GM12873 (cell line): ENCODE measurements at regions not wholly inside any gene's neighbourhood (a gene's known extent, or its start where the extent isn't known, plus 50 kb on each side); places are given as distances from the start of the nearest gene placed in this dataset.

Experiments
- TF ChIP-seq, protein P1 (sequence below): IDR thresholded peaks from 2 replicates; pipeline ENCODE4 v1.5.1; 2012; ENCODE audit warnings: low read depth, mild to moderate bottlenecking, moderate library complexity, low read length, control low read depth; ENCODE audit not compliant: insufficient read depth; ENCODE audit errors: missing control alignments

DNA sequence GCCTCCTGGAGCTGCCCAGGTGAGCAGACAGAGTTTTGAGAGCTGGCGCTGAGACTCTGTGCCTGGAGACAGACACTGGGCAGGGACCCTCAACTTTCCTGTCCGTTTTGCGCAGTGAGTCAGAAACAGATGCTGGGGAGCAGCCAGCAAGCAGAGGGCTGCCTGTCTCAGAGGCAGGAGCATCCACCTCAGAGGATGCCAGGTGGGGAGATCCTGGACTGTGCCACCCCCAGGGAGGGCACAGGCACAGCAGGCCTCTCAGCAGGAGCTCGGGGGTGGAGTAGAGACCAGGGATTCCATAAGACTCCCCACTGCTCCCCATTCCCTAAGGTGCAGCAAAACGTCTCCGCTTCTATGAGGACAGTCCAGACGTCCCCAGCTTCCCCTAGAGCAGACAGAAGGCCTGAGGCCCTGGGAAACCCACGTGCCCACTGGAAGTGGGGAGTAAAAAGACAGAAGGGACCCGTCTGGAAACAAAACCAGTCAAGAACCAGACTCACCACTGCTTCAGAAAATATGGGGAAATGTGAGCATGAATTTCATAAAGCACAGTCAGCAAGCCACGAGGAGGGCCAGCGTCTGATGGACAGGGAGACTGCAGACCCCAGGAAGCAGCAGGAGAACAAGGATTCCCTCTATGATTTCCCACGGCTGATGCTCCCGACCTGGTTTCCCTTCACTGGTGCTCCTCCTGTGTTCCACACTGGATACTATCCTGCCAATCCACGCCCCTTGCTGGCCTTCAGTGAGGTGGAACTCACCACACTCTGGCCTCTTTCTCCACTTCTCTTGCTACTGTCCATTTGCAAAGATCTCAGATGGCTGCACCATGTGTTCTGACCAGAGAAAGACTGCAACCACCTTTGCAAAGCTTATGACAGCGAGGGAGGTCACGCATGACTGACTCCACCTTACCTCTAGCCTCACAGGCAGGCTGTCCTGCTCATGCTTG is 151.3 kb upstream of the FAM20C start:
- TF ChIP-seq, protein P1, sequence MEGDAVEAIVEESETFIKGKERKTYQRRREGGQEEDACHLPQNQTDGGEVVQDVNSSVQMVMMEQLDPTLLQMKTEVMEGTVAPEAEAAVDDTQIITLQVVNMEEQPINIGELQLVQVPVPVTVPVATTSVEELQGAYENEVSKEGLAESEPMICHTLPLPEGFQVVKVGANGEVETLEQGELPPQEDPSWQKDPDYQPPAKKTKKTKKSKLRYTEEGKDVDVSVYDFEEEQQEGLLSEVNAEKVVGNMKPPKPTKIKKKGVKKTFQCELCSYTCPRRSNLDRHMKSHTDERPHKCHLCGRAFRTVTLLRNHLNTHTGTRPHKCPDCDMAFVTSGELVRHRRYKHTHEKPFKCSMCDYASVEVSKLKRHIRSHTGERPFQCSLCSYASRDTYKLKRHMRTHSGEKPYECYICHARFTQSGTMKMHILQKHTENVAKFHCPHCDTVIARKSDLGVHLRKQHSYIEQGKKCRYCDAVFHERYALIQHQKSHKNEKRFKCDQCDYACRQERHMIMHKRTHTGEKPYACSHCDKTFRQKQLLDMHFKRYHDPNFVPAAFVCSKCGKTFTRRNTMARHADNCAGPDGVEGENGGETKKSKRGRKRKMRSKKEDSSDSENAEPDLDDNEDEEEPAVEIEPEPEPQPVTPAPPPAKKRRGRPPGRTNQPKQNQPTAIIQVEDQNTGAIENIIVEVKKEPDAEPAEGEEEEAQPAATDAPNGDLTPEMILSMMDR, result no peak

DNA sequence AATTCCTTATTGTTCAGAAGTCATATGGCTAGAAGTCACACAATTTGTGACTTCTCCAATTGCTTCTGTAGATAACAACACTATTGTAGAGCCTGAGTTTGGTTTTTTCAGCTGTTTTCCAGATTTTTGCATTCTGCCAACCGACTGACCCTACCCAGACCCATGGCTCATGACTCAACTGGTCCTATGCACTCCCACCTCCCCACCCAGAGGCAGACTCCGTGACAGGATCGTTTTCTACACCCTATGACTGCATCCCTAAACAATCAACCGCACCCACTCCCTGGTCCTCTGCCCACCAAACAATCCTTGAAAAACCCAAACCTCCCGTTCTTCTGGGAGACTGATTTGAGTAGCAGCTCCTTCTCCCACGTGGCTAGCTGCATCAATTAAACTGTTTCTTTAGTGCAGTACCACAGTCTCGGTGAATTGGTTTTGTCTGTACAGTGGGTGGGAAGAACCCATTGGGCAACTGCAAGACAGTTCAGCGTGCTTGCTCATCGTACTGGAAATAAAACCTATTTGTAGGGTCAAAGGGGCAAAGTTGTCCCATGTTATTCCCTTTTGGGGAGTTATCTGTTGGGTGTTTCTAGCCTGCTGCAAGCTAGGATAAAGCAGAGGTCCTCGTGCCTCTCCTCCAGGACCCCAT is 150.3 kb upstream of the FAM20C start:
- TF ChIP-seq, protein P1, result no peak

DNA sequence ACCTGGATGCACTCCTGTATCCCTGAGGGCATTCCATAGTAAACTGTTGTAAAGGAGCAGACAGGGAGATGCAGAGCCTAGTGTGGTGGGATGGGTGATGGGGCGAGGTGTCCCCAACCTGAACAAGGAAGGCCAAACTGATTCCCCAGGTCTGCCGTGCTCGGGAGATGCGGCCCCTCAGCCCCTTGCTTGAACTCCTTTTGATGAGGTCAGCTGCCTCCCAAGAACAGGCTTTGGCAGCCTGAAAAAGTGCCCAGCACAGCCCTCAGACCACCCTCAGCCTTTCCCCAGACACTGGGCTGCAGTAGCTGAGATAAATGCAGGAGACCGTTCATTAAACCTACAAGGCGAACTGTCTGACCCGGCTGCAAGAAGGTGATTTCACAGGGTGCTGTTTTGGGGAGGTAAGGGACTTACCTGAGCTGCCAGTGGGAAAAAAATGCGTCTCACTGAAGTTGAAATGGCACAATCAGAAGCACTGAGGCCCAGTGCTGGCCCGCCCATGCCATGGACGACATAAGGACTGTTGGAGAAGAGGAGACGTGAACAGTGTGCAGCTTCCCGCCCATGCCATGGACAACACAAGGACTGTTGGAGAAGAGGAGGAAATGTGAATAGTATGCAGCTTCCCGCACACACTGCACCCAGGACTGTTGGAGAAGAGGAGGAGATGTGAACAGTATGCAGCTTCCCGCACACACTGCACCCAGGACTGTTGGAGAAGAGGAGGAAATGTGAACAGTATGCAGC is 148.4 kb upstream of the FAM20C start:
- TF ChIP-seq, protein P1, result no peak

DNA sequence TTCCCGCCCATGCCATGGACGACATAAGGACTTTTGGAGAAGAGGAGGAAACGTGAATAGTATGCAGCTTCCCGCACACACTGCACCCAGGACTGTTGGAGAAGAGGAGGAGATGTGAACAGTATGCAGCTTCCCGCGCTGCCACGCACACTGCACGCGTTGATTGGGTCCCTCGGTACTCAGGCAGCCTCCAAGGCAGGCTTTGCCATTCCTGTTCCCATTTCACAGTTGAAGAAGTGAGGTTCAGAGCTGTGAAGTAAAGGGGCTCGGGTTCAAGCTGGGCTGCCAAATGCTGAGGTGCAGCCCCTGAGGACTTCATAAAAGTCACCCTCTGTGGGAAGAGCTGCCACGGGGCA is 147.9 kb upstream of the FAM20C start:
- TF ChIP-seq, protein P1, result no peak

DNA sequence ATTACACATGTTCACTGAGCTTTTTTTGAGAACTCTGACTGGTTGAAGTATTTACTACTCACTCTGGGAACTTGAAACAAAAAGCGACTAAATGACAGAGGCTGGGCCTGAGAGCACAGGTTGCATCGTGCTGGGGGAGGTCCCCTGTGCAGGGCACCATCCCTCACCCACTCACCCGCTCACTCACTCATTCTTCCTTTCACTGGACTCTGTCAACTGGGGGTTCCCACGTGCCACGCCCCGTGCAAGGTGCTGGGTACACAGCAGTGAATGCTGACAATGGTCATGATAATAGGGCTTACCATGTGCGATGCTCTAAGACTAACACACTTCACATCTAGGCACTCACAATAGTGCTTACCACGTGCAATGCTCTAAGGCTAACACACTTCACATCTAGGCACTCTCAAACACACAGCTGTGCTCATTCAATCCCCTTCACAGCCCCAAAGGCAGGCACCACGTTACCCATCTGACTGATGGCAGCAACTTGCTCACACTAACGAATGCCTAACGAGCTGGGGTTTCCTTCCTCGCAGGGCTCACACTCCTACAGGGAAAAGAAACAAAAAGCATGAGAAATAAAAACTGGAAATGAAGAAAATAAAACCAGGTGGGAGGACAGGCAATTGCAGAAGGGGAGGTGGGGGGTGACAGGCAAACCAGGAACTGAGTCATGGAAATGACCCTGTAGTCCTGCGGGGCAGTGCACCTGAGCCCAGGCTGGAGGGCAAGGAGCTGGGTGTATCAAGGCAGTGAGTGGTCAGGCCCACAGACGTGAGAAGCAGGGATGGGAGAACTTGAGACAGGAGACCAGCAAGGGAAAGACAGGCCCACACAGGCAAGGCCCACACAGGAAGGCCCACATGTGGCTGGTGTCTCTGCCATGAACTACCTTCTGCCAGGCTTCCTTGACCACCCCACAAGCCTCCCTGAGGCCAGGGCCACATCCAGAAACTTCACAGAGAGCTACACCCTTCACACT is 147.0 kb upstream of the FAM20C start:
- TF ChIP-seq, protein P1, result no peak

DNA sequence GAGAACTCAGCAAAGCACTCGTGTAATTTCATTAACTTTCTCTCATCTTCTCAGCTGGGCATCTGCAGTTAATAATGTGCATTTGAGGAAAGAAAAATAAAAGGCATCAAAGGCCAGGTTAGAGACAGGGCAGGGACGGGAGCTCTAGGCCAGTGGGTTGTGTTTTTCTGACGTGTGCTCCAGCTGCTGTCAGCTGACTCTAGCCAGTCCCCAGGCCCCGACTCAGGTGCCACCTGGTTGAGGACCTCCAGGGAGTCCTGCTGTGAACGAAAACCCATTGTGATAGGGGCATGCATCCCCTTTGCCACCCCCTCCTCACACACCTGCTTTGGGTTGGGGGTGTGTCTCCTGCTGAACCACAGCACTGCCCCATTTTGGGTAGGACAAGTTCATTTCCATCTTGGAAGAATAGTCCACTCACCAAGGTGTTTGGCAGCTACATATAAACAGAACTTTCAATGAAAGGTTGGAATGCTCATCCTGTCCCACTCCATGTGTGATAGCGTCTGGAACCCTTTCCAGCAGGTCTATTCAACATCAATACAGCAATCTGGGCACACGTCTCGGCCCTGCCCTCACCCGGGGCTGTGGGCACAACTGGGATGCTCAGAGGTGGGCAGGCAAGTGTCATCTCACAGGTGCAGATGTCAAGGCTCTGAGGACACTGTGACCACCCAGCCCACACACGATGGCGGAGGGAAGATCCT is 146.1 kb upstream of the FAM20C start:
- TF ChIP-seq, protein P1, result no peak
